ENCODE measurements at regions not wholly inside any gene's neighbourhood (a gene's known extent, or its start where the extent isn't known, plus 50 kb on each side); places are given as distances from the start of the nearest gene placed in this dataset.

DNA sequence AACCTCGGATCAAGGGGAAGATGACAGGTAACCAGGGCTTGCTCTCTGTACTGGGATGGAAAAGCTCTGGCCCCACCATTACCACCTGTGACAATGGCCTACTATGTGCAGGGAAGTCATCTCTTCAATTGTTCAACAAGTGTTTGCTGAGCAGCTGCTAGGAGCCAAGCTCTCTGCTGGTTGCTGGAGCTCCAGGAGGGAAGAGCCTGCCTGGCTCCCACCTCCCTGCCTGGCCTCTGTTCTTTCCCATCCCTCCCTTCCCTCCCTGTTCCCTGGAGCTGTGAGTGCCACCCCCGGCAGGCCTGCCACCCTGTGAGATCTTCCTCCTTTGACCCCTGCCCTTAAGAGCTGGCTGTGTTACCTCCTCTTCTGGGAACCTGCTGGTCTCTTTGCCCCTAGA is 59.7 kb upstream of the IER5L start:
- no peaks in the 10 kb centered on the region for H3K36me3 ChIP-seq
- TF ChIP-seq EP300 (IDR thresholded peaks at IDR 0.05) (no peak), POLR2A (IDR thresholded peaks at IDR 0.05) (no peak), POLR2AphosphoS5 (IDR thresholded peaks at IDR 0.05) (no peak)
- TF ChIP-seq, protein P1, sequence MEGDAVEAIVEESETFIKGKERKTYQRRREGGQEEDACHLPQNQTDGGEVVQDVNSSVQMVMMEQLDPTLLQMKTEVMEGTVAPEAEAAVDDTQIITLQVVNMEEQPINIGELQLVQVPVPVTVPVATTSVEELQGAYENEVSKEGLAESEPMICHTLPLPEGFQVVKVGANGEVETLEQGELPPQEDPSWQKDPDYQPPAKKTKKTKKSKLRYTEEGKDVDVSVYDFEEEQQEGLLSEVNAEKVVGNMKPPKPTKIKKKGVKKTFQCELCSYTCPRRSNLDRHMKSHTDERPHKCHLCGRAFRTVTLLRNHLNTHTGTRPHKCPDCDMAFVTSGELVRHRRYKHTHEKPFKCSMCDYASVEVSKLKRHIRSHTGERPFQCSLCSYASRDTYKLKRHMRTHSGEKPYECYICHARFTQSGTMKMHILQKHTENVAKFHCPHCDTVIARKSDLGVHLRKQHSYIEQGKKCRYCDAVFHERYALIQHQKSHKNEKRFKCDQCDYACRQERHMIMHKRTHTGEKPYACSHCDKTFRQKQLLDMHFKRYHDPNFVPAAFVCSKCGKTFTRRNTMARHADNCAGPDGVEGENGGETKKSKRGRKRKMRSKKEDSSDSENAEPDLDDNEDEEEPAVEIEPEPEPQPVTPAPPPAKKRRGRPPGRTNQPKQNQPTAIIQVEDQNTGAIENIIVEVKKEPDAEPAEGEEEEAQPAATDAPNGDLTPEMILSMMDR (IDR thresholded peaks at IDR 0.05): no peak
- H3K27me3 ChIP-seq: no peaks in the 10 kb centered on the region
- H3K4me1 ChIP-seq: peaks cover 0 to 10% (median 9%) of the 10 kb centered on the region in 4 donors
- H3K4me3 ChIP-seq: no peak overlapping the region
- H3K9me3 ChIP-seq: no peaks in the 10 kb centered on the region
- no peak for DNase-seq
- H3K27ac ChIP-seq: no peak overlapping the region
- intact Hi-C loops (cut with DNase I): no loop called here
- 27 to 66% methylated on average over 2 of the region's 2 CpGs for WGBS, 2 donors

DNA sequence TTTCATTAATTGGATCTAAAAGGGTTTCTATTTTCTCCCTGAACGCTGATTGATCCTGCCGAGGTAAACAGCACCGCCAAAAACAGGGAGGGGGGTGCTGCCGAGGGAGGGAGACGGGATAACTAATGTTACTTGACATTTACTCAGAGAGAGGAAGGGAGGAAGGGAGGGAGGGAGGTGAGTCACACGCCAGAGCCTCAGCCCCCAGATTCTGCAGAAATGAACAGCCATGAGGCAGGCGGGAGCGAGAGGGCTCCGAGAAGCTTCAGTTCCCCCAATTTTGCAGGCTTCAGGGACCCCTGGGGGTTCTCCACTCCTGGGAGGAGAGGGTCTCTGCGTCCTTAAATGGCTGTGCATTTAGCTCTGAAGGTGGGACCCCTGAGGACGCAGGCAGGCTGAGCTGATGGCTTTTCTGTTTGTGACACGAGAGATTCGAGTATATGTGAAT is 59.1 kb upstream of the IER5L start:
- DNase-seq: no peak
- intact Hi-C loops (cut with DNase I): no loop called here
- Histone ChIP-seq H3K9me3 (no peaks in the 10 kb centered on the region), H3K4me3 (no peak overlapping the region), H3K27me3 (no peaks in the 10 kb centered on the region), H3K4me1 (peaks cover 0 to 10% (median 9%) of the 10 kb centered on the region in 4 donors), H3K27ac (no peak overlapping the region), H3K36me3 (no peaks in the 10 kb centered on the region)
- TF ChIP-seq POLR2A (IDR thresholded peaks at IDR 0.05) (no peak), POLR2AphosphoS5 (IDR thresholded peaks at IDR 0.05) (no peak), EP300 (IDR thresholded peaks at IDR 0.05) (no peak)
- TF ChIP-seq, protein P1 (IDR thresholded peaks at IDR 0.05): no peak
- WGBS, 2 donors: 20 to 22% methylated on average over 13 of the region's 13 CpGs

DNA sequence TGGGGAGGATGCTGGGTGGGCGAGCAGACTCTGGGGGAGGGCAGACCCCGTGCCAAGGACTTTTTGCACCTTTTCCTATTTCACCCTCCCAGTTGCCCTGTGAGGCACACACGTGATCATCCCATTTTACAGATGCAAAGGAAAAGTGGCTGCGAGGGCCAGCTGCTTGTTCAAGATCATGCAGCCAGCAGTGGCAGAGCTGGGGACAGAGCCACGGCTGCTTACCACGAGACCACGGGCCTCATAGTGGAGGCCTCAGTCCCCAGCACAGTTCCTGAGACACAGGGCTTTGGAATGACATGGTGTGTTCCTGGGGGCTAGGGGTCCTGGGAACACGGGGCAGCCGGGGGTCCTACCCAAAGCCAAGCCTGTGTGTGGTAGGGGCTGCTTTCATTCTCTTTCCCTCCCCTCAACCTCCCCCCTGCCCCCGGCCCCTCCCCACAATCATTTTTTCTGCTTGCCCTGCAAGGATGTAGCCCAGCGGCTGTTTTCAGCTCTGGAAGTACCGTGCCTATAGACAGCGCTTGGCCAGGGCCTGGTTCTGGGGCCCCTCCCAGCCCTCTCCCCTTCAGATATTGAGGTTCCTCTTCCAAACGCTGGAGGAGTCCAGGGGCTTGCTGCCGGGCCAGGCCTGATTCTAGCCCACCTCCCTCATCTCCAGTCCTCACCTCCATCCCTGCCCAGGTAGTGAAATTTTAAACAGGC is 58.5 kb upstream of the IER5L start:
- no peak overlapping the region for H3K27ac ChIP-seq
- intact Hi-C loops (cut with DNase I): no loop called here
- H3K4me3 ChIP-seq: no peak overlapping the region
- WGBS, 2 donors: 52 to 61% methylated on average over 15 of the region's 15 CpGs
- peaks cover 0 to 10% (median 9%) of the 10 kb centered on the region in 4 donors for H3K4me1 ChIP-seq
- TF ChIP-seq POLR2AphosphoS5 (IDR thresholded peaks at IDR 0.05) (no peak), POLR2A (IDR thresholded peaks at IDR 0.05) (no peak), EP300 (IDR thresholded peaks at IDR 0.05) (no peak)
- TF ChIP-seq, protein P1 (IDR thresholded peaks at IDR 0.05): no peak
- DNase-seq: no peak
- no peaks in the 10 kb centered on the region for H3K27me3 ChIP-seq
- H3K36me3 ChIP-seq: no peaks in the 10 kb centered on the region
- no peaks in the 10 kb centered on the region for H3K9me3 ChIP-seq

DNA sequence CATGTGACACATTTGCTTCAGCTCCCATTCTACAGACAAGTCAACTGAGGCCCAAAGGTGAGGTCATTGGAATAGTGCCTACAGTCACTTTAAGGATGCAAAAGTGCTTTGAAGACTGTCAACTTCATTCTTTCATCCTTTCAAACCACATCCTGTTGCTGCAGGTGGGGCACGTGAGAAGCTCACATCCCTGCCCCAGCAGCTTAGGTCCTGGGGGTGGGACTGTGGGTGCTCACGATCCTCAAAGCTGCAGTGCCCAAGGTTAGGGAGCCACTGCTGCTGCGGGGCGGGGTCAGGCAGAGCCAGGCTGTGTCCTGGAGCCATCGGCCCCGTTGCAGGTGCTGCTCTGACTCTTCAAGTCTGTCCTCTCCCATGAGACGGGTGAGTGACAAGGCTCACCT is 57.9 kb upstream of the IER5L start:
- no peak overlapping the region for H3K4me3 ChIP-seq
- H3K27ac ChIP-seq: no peak overlapping the region
- H3K9me3 ChIP-seq: no peaks in the 10 kb centered on the region
- H3K27me3 ChIP-seq: no peaks in the 10 kb centered on the region
- intact Hi-C loops (cut with DNase I): no loop called here
- peaks cover 0 to 10% (median 9%) of the 10 kb centered on the region in 4 donors for H3K4me1 ChIP-seq
- TF ChIP-seq POLR2A (IDR thresholded peaks at IDR 0.05): no peak
- WGBS, 2 donors: 19 to 43% methylated on average over 7 of the region's 7 CpGs
- DNase-seq: no peak
- H3K36me3 ChIP-seq: no peaks in the 10 kb centered on the region

DNA sequence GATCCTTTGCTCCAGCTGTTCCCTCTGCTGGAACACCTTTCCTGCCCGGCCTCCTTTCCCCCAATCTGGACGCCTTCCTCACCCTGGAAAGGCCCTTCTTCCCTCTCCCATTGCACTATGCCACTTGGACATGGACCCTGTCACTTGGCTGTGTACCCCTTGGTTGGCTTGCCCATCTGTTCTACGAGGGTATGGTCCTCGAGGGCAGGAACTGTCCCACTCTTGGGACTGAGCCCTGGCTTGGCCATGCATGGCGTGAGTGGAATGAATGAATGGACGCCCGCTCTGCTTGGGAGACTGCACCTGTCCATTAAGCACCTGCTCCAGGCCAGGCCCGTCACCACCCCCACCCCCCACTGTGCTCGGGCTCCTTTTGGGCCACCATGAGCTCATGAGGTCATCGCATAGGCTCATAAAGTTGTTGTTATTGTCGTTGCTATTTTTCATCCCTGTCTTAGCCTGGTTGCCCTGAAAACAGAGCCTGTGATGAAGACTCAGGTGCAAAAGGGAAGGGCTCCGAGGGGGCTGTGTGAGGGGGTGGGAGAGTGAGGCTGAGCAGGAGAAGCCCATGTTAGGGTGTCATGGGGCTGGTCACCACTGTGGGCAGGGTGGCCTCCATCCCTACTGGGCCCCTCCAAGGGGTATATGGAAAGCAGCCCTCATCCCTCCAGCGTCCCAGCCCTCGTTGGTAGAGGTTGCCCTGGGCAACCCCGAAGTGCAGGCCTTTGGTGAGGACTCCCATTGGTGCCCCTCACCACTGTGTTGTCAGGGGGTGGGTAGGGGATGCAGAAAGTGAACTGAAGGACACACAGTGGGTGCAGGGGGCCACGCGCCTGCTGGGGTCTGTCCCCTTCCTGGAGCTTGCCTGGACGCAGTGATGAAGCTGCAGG is 57.2 kb upstream of the IER5L start:
- Histone ChIP-seq H3K27me3 (no peaks in the 10 kb centered on the region), H3K4me3 (no peak overlapping the region), H3K27ac (no peak overlapping the region), H3K36me3 (no peaks in the 10 kb centered on the region), H3K4me1 (peaks cover 0 to 10% (median 9%) of the 10 kb centered on the region in 4 donors), H3K9me3 (no peaks in the 10 kb centered on the region)
- no peak for DNase-seq
- no peak for TF ChIP-seq POLR2AphosphoS5 (IDR thresholded peaks at IDR 0.05)
- TF ChIP-seq, protein P1 (IDR thresholded peaks at IDR 0.05): no peak
- no peak for TF ChIP-seq EP300 (IDR thresholded peaks at IDR 0.05)
- TF ChIP-seq POLR2A (IDR thresholded peaks at IDR 0.05): no peak
- WGBS, 2 donors: 79 to 88% methylated on average over 18 of the region's 18 CpGs
- intact Hi-C loops (cut with DNase I): no loop called here
